ENCODE measurements at regions not wholly inside any gene's neighbourhood (a gene's known extent, or its start where the extent isn't known, plus 50 kb on each side); places are given as distances from the start of the nearest gene placed in this dataset.

- Mint-ChIP-seq H3K4me3 (ENCODE audit: unreplicated experiment) (no peak overlapping the region), H3K27ac (ENCODE audit: unreplicated experiment) (no peak overlapping the region), H3K36me3 (ENCODE audit: unreplicated experiment) (no peaks in the 10 kb centered on the region), H3K4me1 (ENCODE audit: low read depth, unreplicated experiment) (no peaks in the 10 kb centered on the region), H3K27me3 (ENCODE audit: unreplicated experiment) (no peaks in the 10 kb centered on the region), H3K9me3 (ENCODE audit: unreplicated experiment) (no peaks in the 10 kb centered on the region)
- no peak for TF ChIP-seq CTCF (IDR thresholded peaks at IDR 0.05; ENCODE audit: partially characterized antibody, unreplicated experiment)
- DNase-seq = no peak
Measured at GRCh38 chr20:47448429-47448828, 53.3 kb upstream of the NCOA3 start.

- Mint-ChIP-seq H3K27ac (ENCODE audit: unreplicated experiment) (no peak overlapping the region), H3K36me3 (ENCODE audit: unreplicated experiment) (no peaks in the 10 kb centered on the region), H3K9me3 (ENCODE audit: unreplicated experiment) (no peaks in the 10 kb centered on the region), H3K4me3 (ENCODE audit: unreplicated experiment) (no peak overlapping the region), H3K27me3 (ENCODE audit: unreplicated experiment) (no peaks in the 10 kb centered on the region), H3K4me1 (ENCODE audit: low read depth, unreplicated experiment) (no peaks in the 10 kb centered on the region)
- TF ChIP-seq CTCF (IDR thresholded peaks at IDR 0.05; ENCODE audit: partially characterized antibody, unreplicated experiment) = no peak
- DNase-seq = no peak
Measured at GRCh38 chr20:47451602-47451904, 50.1 kb upstream of the NCOA3 start.

Data from glutamatergic neuron (in vitro differentiated cells).